ENCODE measurements at regions not wholly inside any gene's neighbourhood (a gene's known extent, or its start where the extent isn't known, plus 50 kb on each side); places are given as distances from the start of the nearest gene placed in this dataset.
A peak's percentile ranks its signal among the peaks of the same experiment; 100 is the strongest.
"Not testable (repeated sequence)": the region's sequence is repeated elsewhere in the genome, so short reads cannot be mapped to it uniquely, and the experiment has no call there.

DNA sequence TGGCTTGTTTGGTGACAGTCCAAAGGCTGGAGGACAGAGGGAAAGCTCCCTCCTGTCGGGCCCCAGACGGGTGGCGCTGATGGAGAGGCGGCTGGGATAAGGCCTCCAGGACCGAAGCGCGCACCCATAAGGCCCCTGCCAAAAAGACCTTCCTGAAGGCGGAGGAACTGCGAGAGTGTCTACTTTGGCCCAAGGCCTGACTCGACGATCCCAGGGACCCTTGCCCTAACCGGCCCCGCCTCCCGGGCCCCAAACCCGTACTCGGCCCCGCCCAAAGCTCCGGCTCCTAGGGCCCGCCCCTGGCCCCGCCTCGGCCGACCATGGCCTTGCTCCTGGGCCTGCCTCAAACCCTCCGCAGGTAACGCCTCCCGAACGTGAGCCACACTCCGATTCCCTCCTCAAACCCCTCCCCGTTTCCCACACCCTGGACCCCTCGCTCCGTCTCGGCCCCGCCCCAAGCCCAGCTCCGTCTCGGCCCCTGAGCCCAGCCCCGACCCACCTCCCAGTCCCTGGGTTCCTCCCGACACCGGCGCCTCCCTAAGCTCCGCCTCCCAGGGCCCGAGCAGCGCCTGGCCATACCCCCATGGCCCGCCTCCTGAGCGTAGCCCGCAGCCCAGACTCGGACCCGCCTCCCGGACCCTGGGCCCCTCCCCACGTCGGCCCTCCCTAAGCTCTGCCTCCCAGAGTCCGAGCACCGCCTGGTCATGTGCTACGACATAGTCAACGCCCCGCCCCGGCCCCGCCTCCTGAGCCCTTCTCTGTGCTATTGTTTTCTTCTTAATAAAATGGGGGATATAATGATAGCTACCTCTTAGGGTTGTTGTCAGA lies 90.0 kb upstream of the DRD5 start:
- in situ Hi-C loops (cut with HindIII; ENCODE audit: low pct_unique_long_range_greater_than_20kb, low sequenced_read_pairs): no loop called here
- peak; percentile 94 for DNase-seq (ENCODE audit: low read depth, low spot score)

DNA sequence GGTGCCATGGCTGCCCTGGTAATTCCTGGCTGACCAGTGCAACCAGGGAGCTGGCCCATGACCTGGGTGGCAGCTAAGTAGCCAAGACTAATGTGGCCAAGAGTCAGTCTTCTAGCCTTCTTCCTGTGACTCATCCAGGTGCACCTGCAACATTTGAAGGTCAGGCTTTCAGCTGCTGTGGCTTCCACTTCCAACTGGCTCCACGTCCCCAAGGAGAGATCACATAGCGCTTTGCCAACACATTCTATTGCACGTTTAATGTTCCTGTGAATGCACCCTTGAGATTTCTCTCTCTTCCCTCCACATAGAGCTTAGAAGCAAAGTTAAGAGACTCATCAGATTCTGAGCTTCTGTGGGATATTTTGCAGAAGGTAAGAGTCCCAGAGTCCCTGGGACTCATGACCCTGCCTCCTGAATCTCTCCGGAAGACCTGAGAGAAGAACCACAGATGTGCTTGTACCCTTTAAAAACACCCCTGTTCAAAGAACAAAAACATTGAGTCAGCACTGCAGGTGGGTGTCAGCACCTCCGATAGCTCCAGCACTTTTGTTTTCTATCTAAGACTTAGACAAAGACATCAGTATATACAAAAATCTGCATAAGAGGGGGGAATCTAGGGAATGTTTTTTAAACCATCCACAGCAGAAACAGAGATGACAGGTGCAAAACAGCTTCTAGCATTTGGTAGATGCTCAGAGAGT lies 88.5 kb upstream of the DRD5 start:
- in situ Hi-C loops (cut with HindIII; ENCODE audit: low pct_unique_long_range_greater_than_20kb, low sequenced_read_pairs); DNase-seq (ENCODE audit: low read depth, low spot score): not testable (repeated sequence)

DNA sequence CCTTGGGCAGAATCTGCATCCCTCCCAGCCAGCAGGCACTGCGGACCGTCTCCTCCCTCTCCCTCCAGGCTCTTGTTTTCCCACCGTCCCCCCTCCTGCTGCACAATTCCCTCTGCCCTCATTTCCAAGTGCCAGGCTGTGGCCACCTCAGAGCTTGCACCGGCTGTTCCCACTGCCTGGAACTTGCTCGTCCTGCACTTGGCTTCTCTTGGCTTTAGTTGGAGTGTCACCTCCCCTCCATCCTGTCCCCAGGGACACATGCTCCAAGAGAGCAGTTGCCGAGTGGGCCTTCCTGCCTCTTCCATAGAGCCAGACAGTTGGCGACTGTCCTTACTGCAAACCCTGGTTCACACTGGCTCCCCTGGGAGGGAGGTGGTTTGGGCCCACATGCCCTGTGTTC lies 87.0 kb upstream of the DRD5 start:
- DNase-seq (ENCODE audit: low read depth, low spot score); in situ Hi-C loops (cut with HindIII; ENCODE audit: low pct_unique_long_range_greater_than_20kb, low sequenced_read_pairs): not testable (repeated sequence)

GRCh38 chr4:9695994-9696393 lies 85.4 kb upstream of the DRD5 start:
- DNase-seq (ENCODE audit: low read depth, low spot score): peak; percentile 58
- in situ Hi-C loops (cut with HindIII; ENCODE audit: low pct_unique_long_range_greater_than_20kb, low sequenced_read_pairs): not testable (repeated sequence)

DNA sequence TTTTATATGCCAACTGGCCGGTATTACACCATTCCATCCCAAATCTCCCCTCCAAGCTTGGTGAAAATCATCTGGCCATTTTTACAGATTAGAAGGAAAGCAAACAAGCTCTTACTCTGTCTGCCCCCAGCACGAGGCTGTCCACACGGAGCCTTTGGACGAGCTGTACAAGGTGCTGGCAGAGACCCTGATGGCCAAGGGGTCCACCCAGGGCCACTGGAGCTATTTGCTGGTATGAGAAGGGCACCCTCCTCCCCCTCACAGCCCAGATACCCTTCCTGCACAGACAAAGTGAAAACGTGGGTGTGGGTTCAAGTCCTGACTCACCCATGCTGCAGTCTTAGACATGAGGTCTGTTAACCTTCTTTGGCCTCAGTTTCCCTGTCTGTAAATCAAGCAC lies 84.9 kb upstream of the DRD5 start:
- in situ Hi-C loops (cut with HindIII; ENCODE audit: low pct_unique_long_range_greater_than_20kb, low sequenced_read_pairs); DNase-seq (ENCODE audit: low read depth, low spot score): not testable (repeated sequence)

DNA sequence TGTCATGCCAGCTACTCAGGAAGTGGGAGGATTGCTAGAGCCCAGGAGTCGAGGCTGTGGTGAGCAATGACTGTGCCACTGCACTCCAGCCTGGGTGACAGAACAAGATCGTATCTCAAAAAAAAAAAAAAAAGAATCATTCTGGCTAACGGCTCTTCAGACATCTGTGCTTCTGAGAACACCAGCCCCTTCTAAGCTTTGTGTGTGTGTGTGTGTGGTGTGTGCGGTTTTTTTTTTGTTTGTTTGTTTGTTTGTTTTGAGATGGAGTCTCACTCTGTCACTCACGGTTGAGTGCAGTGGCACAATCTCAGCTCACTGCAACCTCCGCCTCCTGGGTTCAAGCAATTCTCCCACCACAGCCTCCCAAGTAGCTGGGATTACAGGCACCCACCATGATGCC lies 79.4 kb upstream of the DRD5 start:
- DNase-seq (ENCODE audit: low read depth, low spot score); in situ Hi-C loops (cut with HindIII; ENCODE audit: low pct_unique_long_range_greater_than_20kb, low sequenced_read_pairs): not testable (repeated sequence)

DNA sequence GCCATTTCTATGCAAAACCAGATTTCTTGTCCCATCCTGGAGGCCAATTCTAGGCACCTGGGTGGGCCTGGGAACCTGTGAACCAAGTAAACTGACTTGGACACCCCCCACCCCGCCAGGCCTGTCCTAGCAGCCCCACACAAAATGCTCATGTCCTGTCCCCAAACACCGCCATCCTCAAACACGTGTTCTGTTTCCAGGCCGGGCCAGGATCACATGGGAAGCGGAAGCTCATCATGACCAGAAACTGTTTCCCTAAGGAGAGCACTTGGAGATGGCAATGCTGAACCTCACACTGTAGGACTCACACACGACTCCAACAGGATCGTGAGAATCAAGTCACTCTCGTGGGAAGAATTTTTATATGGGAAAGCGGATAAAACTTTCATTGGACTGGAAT lies 78.7 kb upstream of the DRD5 start:
- in situ Hi-C loops (cut with HindIII; ENCODE audit: low pct_unique_long_range_greater_than_20kb, low sequenced_read_pairs); DNase-seq (ENCODE audit: low read depth, low spot score): not testable (repeated sequence)

GRCh38 chr4:9703391-9703790 lies 78.0 kb upstream of the DRD5 start:
- in situ Hi-C loops (cut with HindIII; ENCODE audit: low pct_unique_long_range_greater_than_20kb, low sequenced_read_pairs): no loop called here
- peak; percentile 73 for DNase-seq (ENCODE audit: low read depth, low spot score)

DNA sequence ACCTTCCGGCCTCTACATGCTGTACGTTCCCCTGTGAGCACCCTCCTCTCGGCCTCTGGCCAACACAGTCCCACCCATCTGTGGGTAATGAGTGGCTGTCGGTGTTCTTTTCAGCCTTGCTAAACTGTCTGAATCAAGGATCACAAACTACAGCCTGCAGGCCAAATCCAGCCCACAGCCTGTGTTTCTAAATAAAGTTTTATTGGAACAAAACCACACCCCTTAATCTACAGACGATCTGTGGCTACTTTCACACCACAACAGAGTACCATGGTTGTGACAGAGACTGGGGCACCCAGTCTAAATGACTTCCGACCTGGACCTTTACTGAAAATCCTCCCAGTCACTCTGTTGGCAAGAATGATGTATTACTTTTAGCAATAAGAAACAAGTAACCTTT lies 77.3 kb upstream of the DRD5 start:
- in situ Hi-C loops (cut with HindIII; ENCODE audit: low pct_unique_long_range_greater_than_20kb, low sequenced_read_pairs); DNase-seq (ENCODE audit: low read depth, low spot score): not testable (repeated sequence)

DNA sequence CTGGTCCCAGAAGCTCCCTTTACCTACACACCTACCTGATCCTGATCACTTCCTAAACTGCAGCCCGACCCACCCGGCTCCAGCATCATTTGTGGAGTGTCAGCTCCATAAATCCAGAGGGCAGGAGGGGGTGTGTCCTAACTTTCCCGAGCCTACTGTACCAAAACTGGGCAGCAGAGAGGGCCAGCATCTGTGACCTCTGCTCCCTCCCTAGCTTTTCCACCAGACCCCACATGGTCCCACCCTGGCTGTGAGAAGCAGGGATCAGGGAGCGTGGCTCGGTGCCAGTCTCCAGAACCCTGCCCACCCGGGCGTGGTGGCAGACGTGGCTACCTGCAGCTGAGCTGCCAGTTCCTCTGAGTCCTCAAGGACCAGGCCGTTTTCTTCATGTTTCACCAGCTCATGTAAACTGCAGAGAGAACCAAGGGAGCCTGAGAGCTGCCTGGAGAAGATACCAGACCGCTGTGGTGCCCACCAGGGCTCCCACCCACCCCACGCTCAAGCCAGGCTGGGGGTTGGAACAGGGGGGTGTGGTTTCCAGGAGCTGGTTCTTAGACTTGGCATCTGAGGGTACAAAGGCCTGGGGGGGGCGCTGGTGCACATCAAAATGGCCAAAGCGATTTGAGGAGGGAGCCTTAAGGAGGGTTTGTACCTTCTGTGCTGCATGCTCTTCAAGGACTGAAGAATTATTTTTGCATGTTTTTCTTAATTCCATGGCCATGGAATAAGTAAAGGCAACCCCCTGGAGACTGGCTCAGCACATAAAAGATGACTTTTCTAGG lies 76.7 kb upstream of the DRD5 start:
- peak; percentile 6 for DNase-seq (ENCODE audit: low read depth, low spot score)
- in situ Hi-C loops (cut with HindIII; ENCODE audit: low pct_unique_long_range_greater_than_20kb, low sequenced_read_pairs): no loop called here

GRCh38 chr4:9707281-9707680 lies 74.2 kb upstream of the DRD5 start:
- DNase-seq (ENCODE audit: low read depth, low spot score); in situ Hi-C loops (cut with HindIII; ENCODE audit: low pct_unique_long_range_greater_than_20kb, low sequenced_read_pairs): not testable (repeated sequence)

GRCh38 chr4:9707936-9708335 lies 73.5 kb upstream of the DRD5 start:
- in situ Hi-C loops (cut with HindIII; ENCODE audit: low pct_unique_long_range_greater_than_20kb, low sequenced_read_pairs); DNase-seq (ENCODE audit: low read depth, low spot score): not testable (repeated sequence)

DNA sequence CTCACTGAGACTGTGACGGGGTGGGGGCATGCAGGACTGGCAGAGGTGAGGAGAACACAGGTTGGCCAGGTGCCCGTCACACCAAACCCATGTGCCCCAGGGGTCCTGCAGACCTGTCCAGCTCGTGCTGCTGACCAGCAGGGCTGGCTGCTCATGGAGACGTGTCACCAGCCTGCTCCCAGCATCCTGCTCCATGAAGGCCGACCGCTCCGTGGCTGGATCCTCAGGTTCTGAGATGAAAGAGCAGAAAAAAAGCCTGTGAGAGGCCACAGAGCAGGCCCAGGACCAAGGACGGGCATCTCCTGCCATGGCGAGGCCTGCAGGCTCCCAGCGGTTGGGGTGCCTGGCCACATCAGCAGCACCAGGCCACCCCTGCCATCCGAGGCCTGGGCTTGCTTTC lies 71.7 kb upstream of the DRD5 start:
- no peak for DNase-seq (ENCODE audit: low read depth, low spot score)
- in situ Hi-C loops (cut with HindIII; ENCODE audit: low pct_unique_long_range_greater_than_20kb, low sequenced_read_pairs): no loop called here

- DNase-seq (ENCODE audit: low read depth, low spot score); in situ Hi-C loops (cut with HindIII; ENCODE audit: low pct_unique_long_range_greater_than_20kb, low sequenced_read_pairs): not testable (repeated sequence)
Observed at GRCh38 chr4:9715271-9715670, 66.2 kb upstream of the DRD5 start.

GRCh38 chr4:9716093-9716492 lies 65.3 kb upstream of the DRD5 start:
- no peak for DNase-seq (ENCODE audit: low read depth, low spot score)
- in situ Hi-C loops (cut with HindIII; ENCODE audit: low pct_unique_long_range_greater_than_20kb, low sequenced_read_pairs): no loop called here

DNA sequence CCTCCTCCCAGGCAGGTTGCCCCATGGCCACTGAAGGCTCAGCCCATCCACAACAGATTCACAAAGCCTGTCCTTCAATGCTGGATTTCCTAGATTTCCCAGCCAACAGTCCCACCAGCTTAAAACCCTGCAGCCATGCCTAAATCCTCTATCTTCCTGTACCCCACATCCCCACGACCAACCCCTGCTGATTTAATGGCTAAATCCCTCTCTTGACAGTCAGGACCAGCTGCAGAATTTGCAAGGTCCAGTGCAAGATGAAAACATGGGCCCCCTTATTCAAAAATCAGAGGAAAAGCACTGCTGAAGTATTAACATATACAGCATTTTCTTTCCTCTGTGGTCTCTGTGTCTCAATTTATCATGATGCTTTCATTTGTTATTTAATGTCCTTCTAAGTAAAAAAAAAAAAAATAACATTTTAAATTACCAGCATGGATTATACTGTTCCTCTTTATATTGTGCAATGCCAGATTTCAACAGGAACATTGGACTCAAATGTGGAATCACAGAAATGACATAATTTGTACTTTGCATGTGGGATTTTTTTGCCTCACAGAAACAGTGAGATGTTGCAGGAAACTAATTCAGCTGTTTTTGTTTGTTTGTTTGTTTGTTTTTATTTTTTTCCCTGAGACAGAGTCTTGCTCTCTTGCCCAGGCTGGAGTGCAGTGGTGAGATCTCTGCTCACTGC lies 63.0 kb upstream of the DRD5 start:
- in situ Hi-C loops (cut with HindIII; ENCODE audit: low pct_unique_long_range_greater_than_20kb, low sequenced_read_pairs); DNase-seq (ENCODE audit: low read depth, low spot score): not testable (repeated sequence)

GRCh38 chr4:9722131-9722530 lies 59.3 kb upstream of the DRD5 start:
- DNase-seq (ENCODE audit: low read depth, low spot score); in situ Hi-C loops (cut with HindIII; ENCODE audit: low pct_unique_long_range_greater_than_20kb, low sequenced_read_pairs): not testable (repeated sequence)

Data from SK-MEL-5 (cell line).